T-helper 2 cell (primary cell): ENCODE measurements at regions not wholly inside any gene's neighbourhood (a gene's known extent, or its start where the extent isn't known, plus 50 kb on each side); places are given as distances from the start of the nearest gene placed in this dataset.

Experiments
- DNase-seq, 5 experiments: peaks; one replicate each; pipeline versions ENCODE4 v3.0.0 to v3.0.0-alpha.2; 2012 to 2022

- no peak for DNase-seq
Measured at GRCh38 chr16:9528511-9529079, 437.2 kb downstream of the HAPSTR1 start.

DNA sequence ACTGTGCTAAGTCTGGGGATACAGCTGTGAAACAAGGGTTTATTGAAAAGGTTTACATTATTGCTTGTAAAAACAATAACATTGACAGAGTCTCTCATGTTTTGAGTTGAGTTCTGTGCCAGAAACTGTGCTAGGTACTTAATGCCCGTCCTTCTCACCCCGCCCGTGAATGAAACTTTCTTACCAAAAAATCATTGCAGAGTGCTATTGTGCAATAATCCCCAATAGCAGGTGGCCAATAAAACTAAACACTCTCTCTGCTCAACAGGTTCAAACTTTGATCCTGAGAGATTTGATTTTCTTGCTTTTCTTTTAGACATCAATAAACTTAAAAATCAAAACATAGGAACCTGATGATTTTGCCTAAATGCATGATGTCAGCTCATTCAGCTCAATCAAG, 441.6 kb downstream of the HAPSTR1 start:
- no peak for DNase-seq

- DNase-seq, result no peak
Measured at GRCh38 chr16:9534759-9535158, 443.3 kb downstream of the HAPSTR1 start.

- DNase-seq, result no peak
Measured at GRCh38 chr16:9536905-9537304, 445.5 kb downstream of the HAPSTR1 start.

DNA sequence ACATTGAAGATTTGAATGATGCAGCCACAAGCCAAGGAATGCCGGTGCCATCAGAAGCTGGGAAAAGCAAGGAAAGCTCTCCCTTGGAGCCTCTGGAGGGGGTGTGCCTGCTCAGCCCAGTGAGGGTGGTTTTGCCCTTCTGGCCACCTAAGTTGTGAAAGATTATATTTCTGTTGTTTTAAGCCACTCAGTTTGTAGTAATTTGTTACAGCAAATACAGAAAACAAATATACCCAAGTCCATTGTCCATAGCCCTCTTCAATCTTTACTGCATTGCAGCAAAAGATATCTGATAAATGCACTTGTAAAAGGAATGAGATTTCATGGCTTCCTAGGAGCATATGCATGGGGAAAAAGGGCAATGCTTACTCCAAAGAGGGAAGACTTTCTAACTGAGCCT, 447.9 kb downstream of the HAPSTR1 start:
- DNase-seq, result no peak

- no peak for DNase-seq
Measured at GRCh38 chr16:9541723-9542122, 450.3 kb downstream of the HAPSTR1 start.

DNA sequence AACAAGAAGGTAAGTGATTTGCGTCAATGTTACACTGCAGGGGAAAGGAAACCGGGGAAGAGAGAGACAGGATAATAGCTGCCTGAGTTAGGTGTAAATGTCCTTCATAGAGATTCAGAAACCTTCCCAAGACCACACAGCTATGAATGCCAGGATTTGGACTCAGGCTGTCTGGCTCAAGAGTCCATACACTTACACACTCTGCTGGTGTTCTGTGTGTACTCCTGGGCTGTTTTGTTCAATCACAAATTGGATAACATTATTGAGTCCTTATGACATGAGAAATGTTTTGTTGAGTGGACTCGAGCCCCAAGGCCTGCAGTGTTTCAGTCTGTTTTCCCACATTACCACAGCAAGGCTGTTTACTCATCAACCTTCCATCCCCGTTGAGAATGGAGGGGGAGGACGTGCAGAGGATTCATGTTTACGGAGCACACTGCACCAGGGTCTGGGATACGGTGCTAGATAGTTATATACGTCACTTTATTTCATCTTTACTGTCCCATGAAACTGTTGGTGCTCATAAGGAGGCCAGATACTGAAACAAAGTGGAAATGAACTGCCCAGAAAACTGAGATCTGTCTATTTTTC, 450.8 kb downstream of the HAPSTR1 start:
- no peak for DNase-seq

DNA sequence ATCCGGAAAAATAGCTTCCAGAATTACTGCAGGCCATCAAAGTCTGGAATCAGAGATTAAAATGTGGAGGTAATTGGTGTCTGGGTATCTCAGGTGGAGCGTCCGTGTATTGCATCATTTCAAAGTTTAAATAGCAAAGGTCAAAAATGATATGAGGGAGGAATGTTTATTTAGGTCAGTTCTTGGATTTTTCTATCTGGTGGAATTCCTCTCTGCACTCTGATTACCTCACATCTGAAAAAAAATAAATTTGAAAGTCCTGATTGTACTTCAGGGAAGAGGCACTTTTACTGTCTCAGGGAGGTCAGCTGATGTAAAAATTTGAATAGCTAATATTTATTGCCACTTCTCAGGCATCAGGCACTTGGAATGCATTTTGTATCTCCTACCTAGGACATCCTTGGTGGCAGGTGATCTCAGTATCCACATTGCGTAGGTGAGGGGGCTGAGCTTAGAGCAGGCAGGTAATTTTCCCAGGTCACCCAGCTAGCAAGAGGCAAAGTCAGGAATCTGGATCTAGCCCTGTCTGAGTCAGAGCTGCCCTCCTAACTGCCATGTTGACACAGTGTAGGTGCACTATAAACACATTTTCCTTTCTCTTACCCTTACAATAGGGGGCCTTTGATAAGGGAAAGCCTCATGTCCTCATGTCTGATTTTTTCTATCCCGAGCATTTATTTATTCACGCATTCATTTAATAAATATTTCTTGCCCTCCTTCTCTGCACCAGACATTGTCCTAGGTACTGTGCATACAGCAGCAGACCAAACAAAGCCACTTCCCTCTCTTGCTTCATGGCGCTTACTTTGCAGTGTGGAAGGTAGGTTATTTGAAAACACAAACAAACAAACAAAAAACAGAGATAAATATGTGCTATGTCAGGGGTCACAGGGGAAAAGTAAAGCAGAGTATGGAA, 454.3 kb downstream of the HAPSTR1 start:
- DNase-seq, result no peak

- no peak for DNase-seq
Measured at GRCh38 chr16:9546438-9546786, 455.0 kb downstream of the HAPSTR1 start.

DNA sequence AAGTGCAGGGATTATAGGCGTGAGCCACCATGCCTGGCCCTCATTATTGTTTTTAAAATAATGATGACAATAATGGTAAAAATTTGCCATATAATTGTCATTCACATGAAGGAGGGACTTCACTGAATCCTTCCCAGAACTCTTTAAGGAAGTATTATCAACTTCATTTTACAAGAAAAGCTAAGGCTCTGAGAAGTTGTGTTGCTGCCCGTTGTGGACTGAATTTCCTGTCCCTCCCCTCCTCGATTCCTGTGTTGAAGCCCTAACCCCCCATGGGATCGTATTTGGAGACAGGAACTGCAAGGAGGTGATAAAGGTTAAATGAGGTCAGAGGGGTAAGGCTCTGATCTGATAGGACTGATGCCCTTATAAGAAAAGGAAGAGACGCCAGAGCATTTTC, 458.0 kb downstream of the HAPSTR1 start:
- DNase-seq, result no peak

DNA sequence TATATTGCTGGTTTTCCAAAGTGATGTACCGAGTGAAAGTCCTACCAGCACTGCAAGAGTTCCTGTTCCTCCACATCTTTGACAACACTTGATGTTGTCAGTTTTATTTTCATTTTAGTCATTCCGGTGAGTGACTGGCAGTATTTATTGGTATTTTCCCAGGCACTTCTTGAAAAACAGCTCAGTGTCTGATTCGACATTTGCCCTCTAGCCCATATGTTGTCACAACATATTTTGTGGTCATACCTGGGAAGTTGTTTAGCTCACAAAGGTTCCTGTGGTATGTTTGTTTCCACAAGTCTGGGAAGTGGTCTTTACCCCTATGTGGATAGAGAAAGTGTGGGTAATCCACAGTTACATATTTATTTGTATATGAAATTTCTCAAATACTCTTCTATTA, 463.6 kb downstream of the HAPSTR1 start:
- DNase-seq, result no peak

- peak in 1 of 5 experiments; percentile 27 for DNase-seq
Measured at GRCh38 chr16:9556949-9557665, 465.7 kb downstream of the HAPSTR1 start.

GRCh38 chr16:9557713-9558112, 466.3 kb downstream of the HAPSTR1 start:
- no peak for DNase-seq

DNA sequence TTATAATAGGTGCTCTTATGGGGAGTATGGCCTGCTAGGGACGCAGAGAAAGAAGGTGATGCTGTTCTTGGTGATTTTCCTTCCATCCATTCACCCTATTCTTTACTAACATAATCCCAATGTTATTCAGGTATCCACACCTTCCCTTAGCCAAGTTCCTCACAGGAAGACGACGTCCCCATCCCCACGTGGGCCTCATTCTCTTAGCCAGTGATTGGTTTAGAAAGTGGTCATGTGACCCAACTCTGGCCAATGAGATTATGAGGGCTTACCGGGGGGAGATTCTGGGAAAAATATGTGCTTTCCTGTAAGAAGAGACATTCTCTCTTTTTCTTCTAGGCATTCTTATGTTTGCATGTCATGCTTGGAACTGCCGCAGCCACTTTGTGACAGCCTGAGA, 474.7 kb downstream of the HAPSTR1 start:
- no peak for DNase-seq

GRCh38 chr16:9567666-9568065, 476.2 kb downstream of the HAPSTR1 start:
- DNase-seq, result peak in 1 of 5 experiments; percentile 42

GRCh38 chr16:9568261-9568660, 476.8 kb downstream of the HAPSTR1 start:
- no peak for DNase-seq

- DNase-seq, result no peak
Measured at GRCh38 chr16:9570521-9570920, 479.1 kb downstream of the HAPSTR1 start.

DNA sequence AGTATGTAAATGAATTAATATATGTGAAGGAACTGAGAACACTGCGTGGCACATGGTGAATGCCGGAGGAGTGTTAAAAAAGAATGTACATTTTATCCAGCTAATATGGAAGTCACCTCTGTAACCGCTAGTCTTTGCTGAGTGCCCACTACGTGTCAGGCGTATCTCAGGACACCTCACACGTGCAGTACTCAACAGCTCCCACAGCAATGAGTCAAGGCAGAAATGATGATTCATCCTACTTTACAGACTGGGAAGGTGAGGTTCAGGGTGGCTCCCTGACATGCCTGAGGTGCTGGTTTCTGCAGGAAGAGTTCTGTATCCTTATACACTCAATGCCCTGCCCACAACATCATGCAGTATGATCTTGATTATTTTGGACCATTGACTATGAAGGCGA, 487.0 kb downstream of the HAPSTR1 start:
- DNase-seq, result no peak

DNA sequence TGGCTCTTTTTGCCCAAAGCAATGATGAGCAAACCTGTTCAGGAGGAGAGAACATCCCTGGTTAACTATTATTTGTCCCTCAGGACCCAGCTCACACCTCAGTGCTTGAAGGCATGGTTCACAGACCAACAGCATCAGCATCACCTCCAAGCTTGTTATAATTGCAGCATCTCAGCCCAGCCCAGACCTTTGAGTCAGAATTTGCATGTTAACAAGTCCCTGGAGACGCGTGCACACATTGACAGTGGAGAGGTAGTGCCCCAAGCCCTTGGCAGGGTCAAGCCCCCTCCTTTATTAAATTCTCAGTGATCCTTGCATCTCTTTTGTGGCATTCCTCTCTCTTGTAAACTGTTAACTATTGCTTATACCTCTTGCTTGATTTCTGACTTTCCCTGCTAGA, 488.6 kb downstream of the HAPSTR1 start:
- DNase-seq, result no peak

DNA sequence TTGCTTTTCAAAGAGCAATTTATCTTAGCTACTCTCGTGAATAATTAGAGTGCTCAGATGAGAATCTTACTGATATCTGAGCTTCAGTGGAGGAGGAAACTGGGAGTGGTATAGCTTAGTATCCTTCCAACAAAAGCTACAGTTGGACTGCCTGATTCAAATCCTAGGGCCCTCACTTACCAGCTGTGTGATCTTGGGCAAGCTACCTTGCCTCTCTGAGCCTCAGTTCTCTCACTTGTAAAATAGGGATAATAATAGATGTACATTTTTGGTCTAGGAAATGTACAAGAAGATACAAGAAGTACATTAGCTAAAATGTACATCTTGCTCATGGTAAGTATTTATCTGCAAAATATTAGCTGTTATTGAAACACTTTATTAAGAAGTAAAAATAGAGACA, 502.0 kb downstream of the HAPSTR1 start:
- DNase-seq, result no peak

- DNase-seq, result no peak
Measured at GRCh38 chr16:9594047-9594446, 502.6 kb downstream of the HAPSTR1 start.

DNA sequence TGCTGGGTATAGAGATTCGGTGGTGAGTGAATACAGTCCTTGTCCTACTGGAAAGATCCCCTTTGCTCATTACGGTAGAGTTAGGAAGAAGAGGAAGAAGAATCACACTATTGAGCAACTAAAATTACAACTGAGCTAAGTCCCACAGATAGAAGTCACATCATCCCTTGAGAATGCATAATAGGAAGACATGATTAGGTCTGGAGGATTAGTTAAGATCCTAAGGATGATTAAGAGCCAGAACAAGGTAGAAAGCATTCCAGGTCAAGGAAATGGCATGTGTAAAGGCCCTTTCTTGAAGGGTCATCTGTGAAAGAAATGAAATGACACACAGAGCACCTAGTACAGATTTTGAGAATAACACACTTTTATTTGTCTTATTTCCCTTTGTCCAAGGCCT, 503.5 kb downstream of the HAPSTR1 start:
- no peak for DNase-seq

DNA sequence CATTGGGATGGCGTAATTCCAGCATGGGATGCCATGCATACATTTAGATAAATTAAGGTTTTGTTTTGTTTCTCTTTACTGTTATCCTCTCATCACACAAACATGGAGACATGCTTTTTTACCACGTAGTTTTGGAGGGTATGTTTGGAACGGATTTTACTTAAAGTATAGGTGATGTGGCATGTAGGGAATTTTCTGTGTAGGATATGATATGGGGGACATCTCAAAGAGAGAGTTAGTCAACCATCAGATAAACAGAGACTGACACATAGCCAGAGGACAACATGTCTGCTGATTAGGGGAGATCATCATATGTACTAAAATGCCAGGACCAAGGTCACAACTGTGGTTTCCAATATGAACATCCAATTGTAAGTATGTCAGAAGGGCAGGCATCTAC, 503.9 kb downstream of the HAPSTR1 start:
- DNase-seq, result no peak

- no peak for DNase-seq
Measured at GRCh38 chr16:9596788-9597187, 505.3 kb downstream of the HAPSTR1 start.
